HG03108 (cell line): ENCODE measurements at regions not wholly inside any gene's neighbourhood (a gene's known extent, or its start where the extent isn't known, plus 50 kb on each side); places are given as distances from the start of the nearest gene placed in this dataset.
"Not testable (repeated sequence)": the region's sequence is repeated elsewhere in the genome, so short reads cannot be mapped to it uniquely, and the experiment has no call there.

Source experiments
- ATAC-seq: cut with Tn5 transposase; IDR thresholded peaks from one replicate; pipeline ENCODE4 v1.9.1; 2021; ENCODE audit warnings: moderate library complexity; ENCODE audit not compliant: unreplicated experiment

- ATAC-seq = no peak
Measured at GRCh38 chr2:67895227-67895941, 167.4 kb downstream of the C1D start.

GRCh38 chr2:67896076-67896475, 166.7 kb downstream of the C1D start:
- ATAC-seq = no peak

- ATAC-seq = no peak
Measured at GRCh38 chr2:67896476-67896875, 166.3 kb downstream of the C1D start.

- no peak for ATAC-seq
Measured at GRCh38 chr2:67898595-67898994, 164.2 kb downstream of the C1D start.

GRCh38 chr2:67899187-67899586, 163.6 kb downstream of the C1D start:
- no peak for ATAC-seq

- ATAC-seq = no peak
Measured at GRCh38 chr2:67900826-67901225, 162.0 kb downstream of the C1D start.

- ATAC-seq = no peak
Measured at GRCh38 chr2:67904566-67904965, 158.2 kb downstream of the C1D start.

- no peak for ATAC-seq
Measured at GRCh38 chr2:67904966-67905365, 157.8 kb downstream of the C1D start.

GRCh38 chr2:67906547-67906946, 156.3 kb downstream of the C1D start:
- ATAC-seq = not testable (repeated sequence)

- ATAC-seq = no peak
Measured at GRCh38 chr2:67917332-67918054, 145.3 kb downstream of the C1D start.

- no peak for ATAC-seq
Measured at GRCh38 chr2:67918471-67918870, 144.3 kb downstream of the C1D start.

GRCh38 chr2:67919490-67919889, 143.3 kb downstream of the C1D start:
- no peak for ATAC-seq

GRCh38 chr2:67922080-67922785, 140.6 kb downstream of the C1D start:
- no peak for ATAC-seq

GRCh38 chr2:67923696-67924095, 139.1 kb downstream of the C1D start:
- ATAC-seq = no peak

- ATAC-seq = no peak
Measured at GRCh38 chr2:67927501-67927900, 135.3 kb downstream of the C1D start.

GRCh38 chr2:67930156-67930555, 132.6 kb downstream of the C1D start:
- ATAC-seq = no peak

GRCh38 chr2:67936969-67937368, 125.8 kb downstream of the C1D start:
- no peak for ATAC-seq

GRCh38 chr2:67938053-67938452, 124.8 kb downstream of the C1D start:
- ATAC-seq = no peak

- ATAC-seq = no peak
Measured at GRCh38 chr2:67945056-67945455, 117.7 kb downstream of the C1D start.

- ATAC-seq = no peak
Measured at GRCh38 chr2:67945940-67946339, 116.9 kb downstream of the C1D start.

GRCh38 chr2:67948057-67948456, 114.7 kb downstream of the C1D start:
- ATAC-seq = no peak

- no peak for ATAC-seq
Measured at GRCh38 chr2:67948506-67948905, 114.3 kb downstream of the C1D start.
